Activated CD4-positive, alpha-beta T cell treated with anti-CD3 and anti-CD28 coated beads for 36 hours (primary cell): ENCODE measurements at regions not wholly inside any gene's neighbourhood (a gene's known extent, or its start where the extent isn't known, plus 50 kb on each side); places are given as distances from the start of the nearest gene placed in this dataset.

ENCODE experiments used
- ATAC-seq: fragments of 200-7000 bp; cut with Tn5 transposase; one replicate; pipeline ENCODE4 v1.10.0; 2021; ENCODE audit warnings: mild to moderate bottlenecking, moderate library complexity
- CTCF ChIA-PET: fragments of 350-600 bp; sonication (Branson Sonifier 250); formaldehyde crosslinking; loops from one replicate; lab custom pipeline; 2021; ENCODE audit warnings: antibody characterized with exemption; lab: Charles Lee
- POLR2A ChIA-PET: fragments of 350-600 bp; sonication (Branson Sonifier 250); formaldehyde crosslinking; loops from one replicate; lab custom pipeline; 2021; ENCODE audit warnings: antibody characterized with exemption, inconsistent platforms; lab: Charles Lee
- DNase-seq: peaks from one replicate; pipeline ENCODE4 v3.0.0-alpha.2; 2020
- H3K27ac Mint-ChIP-seq: one replicate; pipeline ENCODE4 v1.8.0; 2021; ENCODE audit warnings: mixed read lengths
- H3K27me3 Mint-ChIP-seq: one replicate; pipeline ENCODE4 v1.8.0; 2021; ENCODE audit warnings: mixed read lengths
- H3K36me3 Mint-ChIP-seq: one replicate; pipeline ENCODE4 v1.8.0; 2021; ENCODE audit warnings: low read depth, mixed read lengths
- H3K4me1 Mint-ChIP-seq: one replicate; pipeline ENCODE4 v1.8.0; 2021; ENCODE audit warnings: mixed read lengths
- H3K4me3 Mint-ChIP-seq: one replicate; pipeline ENCODE4 v1.8.0; 2021; ENCODE audit warnings: mild to moderate bottlenecking, moderate library complexity, mixed read lengths
- H3K9me3 Mint-ChIP-seq: one replicate; pipeline ENCODE4 v1.8.0; 2021; ENCODE audit warnings: low read depth, mixed read lengths
- intact Hi-C, 2 experiments: fragments of 100-400 bp; cut with DNase I in 1 of 2; cut with micrococcal nuclease in 1 of 2; formaldehyde crosslinking; loops; one replicate each; pipeline versions ENCODE4 v1.14.2 to v1.15.1; 2022 to 2024; cut with DNase I, micrococcal nuclease

DNA sequence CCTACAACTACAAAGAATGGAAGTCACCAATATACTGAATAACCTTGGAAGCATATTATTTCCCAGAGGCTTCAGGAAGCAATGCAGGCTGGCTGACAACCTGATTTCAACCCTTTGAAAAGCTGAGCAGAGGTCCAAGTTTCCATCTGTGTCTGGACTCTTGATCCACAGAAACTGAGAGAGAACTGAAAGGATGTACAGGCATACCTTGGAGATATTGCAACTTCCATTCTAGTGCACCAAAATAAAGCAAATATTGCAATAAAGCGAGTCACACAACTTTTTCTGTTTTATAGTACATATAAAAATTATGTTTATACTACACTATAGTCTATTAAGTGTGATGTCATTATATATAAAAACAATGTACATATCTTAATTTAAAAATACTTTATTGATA, 85.3 kb downstream of the TYW3 start:
- Mint-ChIP-seq H3K27ac (no peak overlapping the region), H3K4me1 (no peaks in the 10 kb centered on the region), H3K4me3 (no peak overlapping the region), H3K9me3 (peaks cover 2% of the 10 kb centered on the region), H3K27me3 (peaks cover 4% of the 10 kb centered on the region), H3K36me3 (no peaks in the 10 kb centered on the region)
- ATAC-seq (no peak), DNase-seq (no peak)
- ChIA-PET CTCF (no interaction called here), POLR2A (no interaction called here)
- intact Hi-C loops = no loop called here

DNA sequence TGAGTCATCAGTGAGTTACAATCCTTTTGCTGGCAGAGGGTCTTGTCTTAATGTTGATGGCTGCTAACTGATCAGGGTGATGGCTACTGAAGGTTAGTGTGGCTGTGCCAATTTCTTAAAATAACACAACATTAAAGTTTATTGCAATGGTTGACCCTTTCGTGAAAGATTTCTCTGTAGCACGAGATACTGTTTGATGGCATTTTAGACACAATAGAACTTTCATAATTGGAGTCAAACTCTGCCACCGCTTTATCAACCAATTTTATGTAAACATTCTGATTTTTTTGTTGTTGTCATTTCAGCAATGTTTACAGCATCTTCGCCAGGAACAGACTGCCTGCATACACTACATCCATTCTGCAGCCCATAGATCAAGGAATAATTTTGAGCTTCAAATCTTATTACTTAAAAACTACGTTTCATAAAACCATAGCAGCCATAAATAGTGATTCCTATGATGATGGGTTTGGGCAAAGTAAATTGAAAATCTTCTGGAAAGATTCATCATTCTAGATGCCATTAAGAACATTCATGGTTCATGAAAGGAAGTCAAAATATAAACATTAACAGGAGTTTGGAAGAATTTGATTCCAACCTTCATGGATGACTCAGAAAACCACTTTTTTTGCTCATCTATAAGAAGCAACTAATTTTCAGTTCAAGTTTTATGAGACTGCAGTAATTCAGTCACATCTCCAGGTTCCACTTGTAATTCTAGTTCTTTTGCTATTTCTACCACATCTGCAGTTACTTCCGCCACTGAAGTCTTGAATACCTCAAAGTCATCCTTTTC, 85.9 kb downstream of the TYW3 start:
- POLR2A ChIA-PET = no interaction called here
- Mint-ChIP-seq H3K9me3 (peaks cover 2% of the 10 kb centered on the region), H3K36me3 (no peaks in the 10 kb centered on the region), H3K4me3 (no peak overlapping the region), H3K27ac (no peak overlapping the region), H3K4me1 (no peaks in the 10 kb centered on the region), H3K27me3 (peaks cover 4% of the 10 kb centered on the region)
- DNase-seq (no peak), ATAC-seq (no peak)
- intact Hi-C loops = no loop called here
- CTCF ChIA-PET = no interaction called here

DNA sequence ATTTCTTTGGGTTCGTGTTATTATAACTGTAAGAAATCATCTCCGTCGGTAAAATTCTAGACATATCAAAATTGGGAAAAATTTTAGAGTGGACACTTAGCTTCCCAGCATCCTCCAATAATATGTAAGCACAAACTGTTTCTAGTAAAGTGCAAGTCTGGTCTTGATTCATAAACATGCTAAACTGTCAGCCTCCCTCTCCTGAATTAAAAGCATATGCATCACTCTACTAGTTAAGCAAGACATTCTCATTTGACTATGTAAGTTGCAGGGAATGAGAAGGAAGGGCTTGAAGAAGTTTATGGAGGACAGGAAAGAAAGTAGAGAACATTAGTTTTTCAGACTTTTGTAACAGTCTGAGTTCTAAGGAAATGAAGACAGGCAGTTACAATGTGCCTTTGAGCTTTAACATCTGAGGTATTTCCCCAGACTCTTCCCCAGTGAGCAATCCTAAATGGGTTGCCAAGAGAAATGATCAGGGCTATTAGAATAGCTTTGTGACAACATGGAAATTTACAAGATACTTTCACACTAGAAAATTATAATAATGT, 90.0 kb downstream of the TYW3 start:
- H3K4me3 Mint-ChIP-seq = no peak overlapping the region
- no peaks in the 10 kb centered on the region for H3K27me3 Mint-ChIP-seq
- H3K4me1 Mint-ChIP-seq = no peaks in the 10 kb centered on the region
- CTCF ChIA-PET = no interaction called here
- no peaks in the 10 kb centered on the region for H3K9me3 Mint-ChIP-seq
- ATAC-seq (no peak), DNase-seq (no peak)
- intact Hi-C loops = no loop called here
- no peak overlapping the region for H3K27ac Mint-ChIP-seq
- POLR2A ChIA-PET = no interaction called here
- no peaks in the 10 kb centered on the region for H3K36me3 Mint-ChIP-seq

DNA sequence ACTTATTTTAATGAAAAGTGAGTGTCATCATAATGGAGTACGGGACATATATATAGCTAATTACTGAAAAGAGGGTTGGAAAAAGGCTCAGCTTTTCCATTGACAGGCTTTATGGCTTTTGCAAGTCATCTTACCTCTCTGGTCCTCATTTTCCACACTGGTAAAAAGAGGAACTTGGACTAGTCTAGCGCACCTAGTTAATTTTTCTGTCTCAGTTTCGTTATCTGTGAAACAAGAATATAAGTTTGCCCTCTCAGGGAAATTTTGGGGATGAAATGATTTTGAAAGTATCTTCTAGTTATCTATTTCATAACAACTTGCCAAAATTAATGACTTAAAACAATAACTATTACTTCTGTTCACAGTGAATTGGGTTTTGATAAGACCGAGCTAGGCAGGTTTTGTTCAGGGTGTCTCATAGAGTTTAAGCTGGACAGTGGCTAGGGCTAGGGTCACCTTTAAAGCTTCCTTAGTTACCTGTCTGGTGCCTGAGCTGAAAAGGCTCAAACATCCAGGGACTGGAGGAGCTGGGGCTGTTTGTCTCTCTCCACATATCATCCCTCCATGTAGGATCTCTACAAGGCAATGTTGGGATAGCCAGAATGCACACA, 91.7 kb downstream of the TYW3 start:
- Mint-ChIP-seq H3K4me3 (no peak overlapping the region), H3K27ac (no peak overlapping the region), H3K36me3 (no peaks in the 10 kb centered on the region), H3K9me3 (no peaks in the 10 kb centered on the region), H3K4me1 (no peaks in the 10 kb centered on the region), H3K27me3 (no peaks in the 10 kb centered on the region)
- DNase-seq (no peak), ATAC-seq (no peak)
- POLR2A ChIA-PET = no interaction called here
- CTCF ChIA-PET = no interaction called here
- intact Hi-C loops = no loop called here

DNA sequence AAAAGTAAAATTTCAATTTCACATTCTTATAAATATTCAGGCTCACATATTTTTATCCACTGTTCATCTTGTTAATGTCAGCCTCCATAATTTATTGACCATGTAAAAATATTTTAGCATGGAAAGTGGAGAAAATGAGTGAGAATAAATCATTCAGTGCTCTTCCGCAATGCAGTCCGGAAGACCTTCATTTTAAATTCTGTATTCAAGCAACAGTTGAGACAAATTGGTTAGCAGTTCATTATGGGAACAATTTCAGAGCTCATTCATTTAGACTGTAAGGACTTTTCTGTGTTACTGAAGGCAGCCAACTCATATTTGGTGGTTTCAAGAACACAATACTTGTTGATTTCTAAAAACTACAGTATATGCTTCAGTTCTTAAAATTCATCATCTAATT, 97.8 kb downstream of the TYW3 start:
- CTCF ChIA-PET = no interaction called here
- POLR2A ChIA-PET = no interaction called here
- no peak for DNase-seq
- H3K4me3 Mint-ChIP-seq = no peak overlapping the region
- no peaks in the 10 kb centered on the region for H3K27me3 Mint-ChIP-seq
- no peak for ATAC-seq
- H3K36me3 Mint-ChIP-seq = no peaks in the 10 kb centered on the region
- intact Hi-C loops = no loop called here
- H3K4me1 Mint-ChIP-seq = no peaks in the 10 kb centered on the region
- no peaks in the 10 kb centered on the region for H3K9me3 Mint-ChIP-seq
- no peak overlapping the region for H3K27ac Mint-ChIP-seq

DNA sequence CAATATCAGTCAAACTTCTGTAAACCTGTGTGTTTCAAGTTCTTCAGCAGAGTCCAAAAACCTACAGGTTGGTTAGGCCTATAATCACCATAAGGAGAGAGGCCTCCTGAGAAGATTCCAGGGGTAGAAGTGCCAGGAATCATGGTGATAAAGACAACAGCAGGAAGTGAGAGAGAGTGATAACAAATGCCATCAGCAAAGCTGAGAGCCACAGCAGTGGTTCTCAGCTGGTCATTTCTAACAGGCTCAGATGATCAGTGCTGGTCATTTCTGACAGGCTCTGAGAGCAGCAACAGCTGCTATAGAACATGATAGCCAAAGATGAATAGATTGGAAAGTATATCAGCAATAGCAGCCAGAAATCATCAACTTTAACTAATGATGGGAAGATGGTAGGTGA, 101.3 kb downstream of the TYW3 start:
- CTCF ChIA-PET = no interaction called here
- intact Hi-C loops = no loop called here
- no peak for ATAC-seq

DNA sequence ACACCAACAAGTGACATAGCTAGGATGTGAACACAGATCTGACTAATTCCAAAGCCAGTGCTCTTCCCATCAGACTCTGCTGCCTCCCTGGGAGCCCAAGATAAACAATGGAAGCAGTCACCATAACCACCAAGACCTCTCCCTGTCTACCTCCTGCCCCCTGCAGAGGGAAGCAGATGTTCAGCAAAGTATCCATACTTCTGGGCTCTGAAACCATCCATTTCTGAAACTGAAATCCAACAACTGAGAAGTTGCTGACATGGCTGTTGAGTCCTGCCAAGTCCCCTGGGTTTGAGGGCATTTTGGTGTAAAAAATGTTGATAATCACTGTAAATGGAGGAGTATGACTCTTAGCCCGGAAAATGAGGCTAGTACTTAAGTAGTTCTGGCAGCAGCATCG, 102.1 kb downstream of the TYW3 start:
- H3K36me3 Mint-ChIP-seq = no peaks in the 10 kb centered on the region
- peaks cover 3% of the 10 kb centered on the region for H3K27me3 Mint-ChIP-seq
- no peak for DNase-seq
- no peak for ATAC-seq
- ChIA-PET POLR2A (no interaction called here), CTCF (no interaction called here)
- H3K4me3 Mint-ChIP-seq = no peak overlapping the region
- no peaks in the 10 kb centered on the region for H3K4me1 Mint-ChIP-seq
- H3K9me3 Mint-ChIP-seq = no peaks in the 10 kb centered on the region
- intact Hi-C loops = no loop called here
- H3K27ac Mint-ChIP-seq = no peak overlapping the region

More for the DNA sequence above, 101.3 kb downstream of the TYW3 start:
- no peak for DNase-seq
- H3K4me1 Mint-ChIP-seq = no peaks in the 10 kb centered on the region
- H3K27me3 Mint-ChIP-seq = no peaks in the 10 kb centered on the region
- H3K4me3 Mint-ChIP-seq = no peak overlapping the region
- no peaks in the 10 kb centered on the region for H3K9me3 Mint-ChIP-seq
- POLR2A ChIA-PET = no interaction called here
- H3K36me3 Mint-ChIP-seq = no peaks in the 10 kb centered on the region
- H3K27ac Mint-ChIP-seq = no peak overlapping the region

DNA sequence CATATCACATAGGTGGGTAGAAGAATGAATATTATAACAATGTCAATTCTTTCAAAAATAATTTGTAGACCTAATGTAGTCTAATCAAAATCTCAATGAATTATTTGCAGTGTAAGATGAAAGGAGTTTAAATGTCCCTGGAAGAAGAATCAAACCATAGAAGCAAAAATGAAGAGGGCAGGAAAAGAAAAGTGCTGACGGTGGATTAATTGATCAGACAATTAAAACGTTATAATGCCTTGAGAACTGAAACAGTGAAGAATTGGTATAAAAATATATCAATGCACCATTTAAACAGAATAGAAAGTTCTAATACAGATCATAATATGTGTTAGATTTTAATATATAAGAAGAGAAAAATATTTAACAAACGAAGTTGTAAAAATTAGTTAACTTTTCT, 109.8 kb downstream of the TYW3 start:
- no peaks in the 10 kb centered on the region for H3K36me3 Mint-ChIP-seq
- CTCF ChIA-PET = no interaction called here
- intact Hi-C loops = no loop called here
- H3K27me3 Mint-ChIP-seq = peaks cover 3% of the 10 kb centered on the region
- no peaks in the 10 kb centered on the region for H3K9me3 Mint-ChIP-seq
- POLR2A ChIA-PET = no interaction called here
- ATAC-seq = no peak
- DNase-seq = no peak
- H3K27ac Mint-ChIP-seq = no peak overlapping the region
- no peak overlapping the region for H3K4me3 Mint-ChIP-seq
- H3K4me1 Mint-ChIP-seq = no peaks in the 10 kb centered on the region

DNA sequence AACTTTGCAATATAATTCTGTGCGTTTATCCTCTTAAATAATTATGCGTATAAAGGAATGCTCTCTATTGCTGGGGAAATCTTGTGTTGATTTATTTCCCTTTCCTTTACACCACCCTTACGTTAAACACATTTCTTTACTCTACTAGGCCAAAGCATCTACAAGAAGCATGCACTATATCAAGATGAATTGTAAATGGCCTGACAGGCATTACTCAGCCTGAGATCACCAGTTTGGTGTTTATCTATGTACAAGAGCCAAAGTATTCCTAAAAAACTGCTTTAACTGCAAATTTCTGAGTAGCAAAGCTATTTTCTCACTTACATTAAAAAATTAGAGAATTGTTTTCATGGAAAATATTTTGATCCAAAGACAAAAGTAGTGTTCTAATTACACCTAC, 114.8 kb downstream of the TYW3 start:
- intact Hi-C loops = no loop called here
- Mint-ChIP-seq H3K4me1 (no peaks in the 10 kb centered on the region), H3K9me3 (no peaks in the 10 kb centered on the region), H3K27me3 (no peaks in the 10 kb centered on the region), H3K27ac (no peak overlapping the region), H3K36me3 (no peaks in the 10 kb centered on the region), H3K4me3 (no peak overlapping the region)
- no peak for ATAC-seq
- POLR2A ChIA-PET = no interaction called here
- CTCF ChIA-PET = no interaction called here
- DNase-seq = no peak

DNA sequence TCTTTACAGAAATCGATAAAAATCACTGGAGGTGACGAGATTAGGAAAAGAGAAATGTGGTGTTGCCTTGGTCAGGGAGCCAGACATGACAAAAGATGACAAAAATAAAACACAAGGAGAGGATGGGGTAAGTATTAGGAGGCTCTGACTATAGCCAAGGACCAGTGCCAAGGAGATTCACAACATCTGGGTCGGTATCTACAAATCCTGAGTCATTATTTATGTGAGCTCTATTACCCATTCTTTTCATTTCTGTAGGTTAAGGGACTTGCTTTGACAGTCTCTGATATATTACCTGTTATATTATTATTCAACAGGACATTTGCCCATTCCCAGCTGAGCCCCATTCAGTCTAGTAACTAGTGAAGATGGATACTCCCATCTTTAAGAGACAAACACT, 120.8 kb downstream of the TYW3 start:
- ChIA-PET CTCF (no interaction called here), POLR2A (no interaction called here)
- H3K27ac Mint-ChIP-seq = no peak overlapping the region
- no peaks in the 10 kb centered on the region for H3K36me3 Mint-ChIP-seq
- H3K9me3 Mint-ChIP-seq = no peaks in the 10 kb centered on the region
- no peaks in the 10 kb centered on the region for H3K27me3 Mint-ChIP-seq
- no peak for DNase-seq
- H3K4me3 Mint-ChIP-seq = no peak overlapping the region
- H3K4me1 Mint-ChIP-seq = no peaks in the 10 kb centered on the region
- intact Hi-C loops = no loop called here
- no peak for ATAC-seq

DNA sequence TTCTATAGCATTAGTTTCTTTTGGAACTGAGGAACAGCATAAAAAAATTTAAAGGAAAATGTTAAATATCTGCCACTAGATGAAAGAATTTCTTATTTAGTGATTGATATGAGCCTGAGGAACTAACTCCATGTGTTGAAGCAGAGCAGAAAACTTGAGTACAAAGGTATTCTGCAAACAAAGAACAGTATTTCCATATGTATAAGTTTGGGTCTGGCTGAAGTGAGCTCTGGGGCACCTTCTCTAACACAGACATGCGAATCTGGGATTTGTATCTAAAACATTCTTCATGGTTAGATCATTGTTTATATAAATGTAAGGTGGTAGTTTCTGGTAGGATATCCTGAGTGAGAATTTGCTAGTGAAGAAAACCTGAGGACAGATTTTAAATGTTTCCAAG, 123.2 kb downstream of the TYW3 start:
- no peaks in the 10 kb centered on the region for H3K36me3 Mint-ChIP-seq
- H3K9me3 Mint-ChIP-seq = no peaks in the 10 kb centered on the region
- no peak for ATAC-seq
- H3K4me3 Mint-ChIP-seq = no peak overlapping the region
- H3K27me3 Mint-ChIP-seq = no peaks in the 10 kb centered on the region
- H3K27ac Mint-ChIP-seq = no peak overlapping the region
- no peak for DNase-seq
- POLR2A ChIA-PET = no interaction called here
- intact Hi-C loops = no loop called here
- CTCF ChIA-PET = no interaction called here
- H3K4me1 Mint-ChIP-seq = no peaks in the 10 kb centered on the region

DNA sequence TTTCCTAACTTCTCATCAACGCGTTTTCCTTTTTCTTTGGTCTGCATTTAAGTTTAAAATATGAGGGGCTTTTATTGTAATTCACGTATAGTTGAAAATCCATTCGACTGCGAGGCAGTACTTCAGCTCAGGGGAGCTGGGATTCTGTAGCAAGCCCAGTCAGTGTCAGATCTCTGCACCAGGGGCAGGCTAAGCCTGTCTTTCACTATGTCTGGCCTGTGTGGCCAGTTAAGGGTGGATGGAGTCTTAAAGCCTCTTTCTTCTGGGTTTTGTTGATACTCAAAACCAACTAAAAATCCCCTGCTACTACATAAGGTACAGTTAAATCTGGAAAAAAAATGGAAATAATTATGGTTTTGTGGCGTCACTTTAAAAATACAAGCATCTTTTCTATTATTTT, 124.7 kb downstream of the TYW3 start:
- POLR2A ChIA-PET = no interaction called here
- H3K9me3 Mint-ChIP-seq = no peaks in the 10 kb centered on the region
- intact Hi-C loops = no loop called here

More for the DNA sequence above, 124.7 kb downstream of the TYW3 start:
- no peaks in the 10 kb centered on the region for H3K36me3 Mint-ChIP-seq
- H3K4me1 Mint-ChIP-seq = no peaks in the 10 kb centered on the region
- no peak overlapping the region for H3K27ac Mint-ChIP-seq
- no peak overlapping the region for H3K4me3 Mint-ChIP-seq
- CTCF ChIA-PET = no interaction called here
- no peaks in the 10 kb centered on the region for H3K27me3 Mint-ChIP-seq
- no peak for DNase-seq
- ATAC-seq = no peak
